MM.1S (cell line): ENCODE measurements at regions not wholly inside any gene's neighbourhood (a gene's known extent, or its start where the extent isn't known, plus 50 kb on each side); places are given as distances from the start of the nearest gene placed in this dataset.

Experiments used
- DNase-seq: peaks from one replicate; pipeline ENCODE4 v3.0.0-alpha.2; 2015
- H2AFZ ChIP-seq: fragments of 300-600 bp; sonication (generic); 2 replicates; pipeline ENCODE4 v1.6.0; 2016; ENCODE audit warnings: antibody characterized with exemption, low read length
- H3F3A ChIP-seq: fragments of 300-600 bp; sonication (generic); 2 replicates; pipeline ENCODE4 v1.6.1; 2016; ENCODE audit warnings: mild to moderate bottlenecking, antibody characterized with exemption, low read length, moderate library complexity, mixed read lengths; ENCODE audit not compliant: insufficient read depth
- H3K27ac ChIP-seq: fragments of 300-600 bp; sonication (generic); 2 replicates; pipeline ENCODE4 v1.5.1; 2016; ENCODE audit warnings: mild to moderate bottlenecking, low read length
- H3K27me3 ChIP-seq: fragments of 300-600 bp; sonication (generic); replicated peaks from 2 replicates; pipeline ENCODE4 v1.6.0; 2016; ENCODE audit warnings: low read length; ENCODE audit not compliant: insufficient read depth
- H3K36me3 ChIP-seq: fragments of 300-600 bp; sonication (generic); replicated peaks from 2 replicates; pipeline ENCODE4 v1.6.1; 2016; ENCODE audit warnings: mild to moderate bottlenecking, low read length, mixed read lengths; ENCODE audit not compliant: insufficient read depth
- H3K4me1 ChIP-seq: fragments of 300-600 bp; sonication (generic); 2 replicates; pipeline ENCODE4 v1.6.1; 2016; ENCODE audit warnings: low read length, mixed read lengths
- H3K4me2 ChIP-seq: fragments of 300-600 bp; sonication (generic); 2 replicates; pipeline ENCODE4 v1.6.0; 2016; ENCODE audit warnings: low read depth, low read length
- H3K4me3 ChIP-seq: fragments of 300-600 bp; sonication (generic); 2 replicates; pipeline ENCODE4 v1.5.1; 2016; ENCODE audit warnings: low read length, mixed read lengths
- H3K79me2 ChIP-seq: fragments of 300-600 bp; sonication (generic); 2 replicates; pipeline ENCODE4 v1.6.1; 2016; ENCODE audit warnings: mixed run types, low read length, mixed read lengths
- H3K9ac ChIP-seq: fragments of 300-600 bp; sonication (generic); 2 replicates; pipeline ENCODE4 v1.6.1; 2016; ENCODE audit warnings: low read length, mixed read lengths
- H3K9me2 ChIP-seq: fragments of 300-600 bp; sonication (generic); replicated peaks from 2 replicates; pipeline ENCODE4 v1.6.1; 2016; ENCODE audit warnings: mild to moderate bottlenecking, low read length, mixed read lengths; ENCODE audit not compliant: insufficient read depth
- H3K9me3 ChIP-seq: fragments of 300-600 bp; sonication (generic); replicated peaks from 2 replicates; pipeline ENCODE4 v1.6.1; 2016; ENCODE audit warnings: mild to moderate bottlenecking, low read length, mixed read lengths; ENCODE audit not compliant: insufficient read depth
- H4K20me1 ChIP-seq: fragments of 300-600 bp; sonication (generic); 2 replicates; pipeline ENCODE4 v1.6.1; 2016; ENCODE audit warnings: mild to moderate bottlenecking, low read length, moderate library complexity, mixed read lengths; ENCODE audit not compliant: insufficient read depth
- EZH2 ChIP-seq: fragments of 300-600 bp; sonication (generic); optimal IDR thresholded peaks from 2 replicates; pipeline ENCODE3; 2017; ENCODE audit warnings: low read depth, mild to moderate bottlenecking, antibody characterized with exemption, low read length, mixed read lengths
- EZH2phosphoT487 ChIP-seq: fragments of 300-600 bp; sonication (generic); IDR thresholded peaks from 2 replicates; pipeline ENCODE4 v1.6.1; 2018; ENCODE audit warnings: antibody characterized with exemption, low read length
- TF ChIP-seq, protein P1 (sequence below): fragments of 300-600 bp; sonication (generic); IDR thresholded peaks from 2 replicates; pipeline ENCODE4 v1.5.1; 2016; ENCODE audit warnings: antibody characterized with exemption, low read length, mixed read lengths

DNA sequence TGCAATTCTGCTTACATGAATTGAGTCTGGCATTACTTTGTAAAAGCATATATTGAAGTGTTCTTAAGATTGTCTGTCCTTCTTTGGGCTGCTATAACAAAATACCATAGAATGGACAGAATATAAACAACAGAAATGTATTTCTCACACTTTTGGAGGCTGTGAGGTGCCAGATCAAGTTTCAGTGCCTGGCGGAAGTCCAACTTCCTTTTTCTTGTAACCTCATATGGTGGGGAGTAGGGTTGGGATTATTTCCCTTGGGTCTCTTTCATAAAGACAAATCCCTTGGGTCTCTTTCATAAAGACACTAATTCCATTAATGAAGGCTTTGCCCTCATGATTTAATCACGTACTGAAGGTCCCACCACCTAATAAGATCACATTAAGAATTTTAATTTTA lies 199.3 kb upstream of the GRID2 start:
- Histone ChIP-seq H3K27me3 (no peaks in the 10 kb centered on the region), H3K4me1 (no peaks in the 10 kb centered on the region), H3K36me3 (no peaks in the 10 kb centered on the region), H3K27ac (no peak overlapping the region), H4K20me1 (no peaks in the 10 kb centered on the region), H3K9ac (no peak overlapping the region), H3K4me2 (no peak overlapping the region), H3K9me2 (no peaks in the 10 kb centered on the region), H2AFZ (no peak overlapping the region), H3K79me2 (no peaks in the 10 kb centered on the region), H3K9me3 (no peaks in the 10 kb centered on the region), H3K4me3 (no peak overlapping the region), H3F3A (no peaks in the 10 kb centered on the region)
- DNase-seq = no peak
- TF ChIP-seq, protein P1, sequence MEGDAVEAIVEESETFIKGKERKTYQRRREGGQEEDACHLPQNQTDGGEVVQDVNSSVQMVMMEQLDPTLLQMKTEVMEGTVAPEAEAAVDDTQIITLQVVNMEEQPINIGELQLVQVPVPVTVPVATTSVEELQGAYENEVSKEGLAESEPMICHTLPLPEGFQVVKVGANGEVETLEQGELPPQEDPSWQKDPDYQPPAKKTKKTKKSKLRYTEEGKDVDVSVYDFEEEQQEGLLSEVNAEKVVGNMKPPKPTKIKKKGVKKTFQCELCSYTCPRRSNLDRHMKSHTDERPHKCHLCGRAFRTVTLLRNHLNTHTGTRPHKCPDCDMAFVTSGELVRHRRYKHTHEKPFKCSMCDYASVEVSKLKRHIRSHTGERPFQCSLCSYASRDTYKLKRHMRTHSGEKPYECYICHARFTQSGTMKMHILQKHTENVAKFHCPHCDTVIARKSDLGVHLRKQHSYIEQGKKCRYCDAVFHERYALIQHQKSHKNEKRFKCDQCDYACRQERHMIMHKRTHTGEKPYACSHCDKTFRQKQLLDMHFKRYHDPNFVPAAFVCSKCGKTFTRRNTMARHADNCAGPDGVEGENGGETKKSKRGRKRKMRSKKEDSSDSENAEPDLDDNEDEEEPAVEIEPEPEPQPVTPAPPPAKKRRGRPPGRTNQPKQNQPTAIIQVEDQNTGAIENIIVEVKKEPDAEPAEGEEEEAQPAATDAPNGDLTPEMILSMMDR = no peak
- TF ChIP-seq EZH2 = no peak
- TF ChIP-seq EZH2phosphoT487 = no peak

DNA sequence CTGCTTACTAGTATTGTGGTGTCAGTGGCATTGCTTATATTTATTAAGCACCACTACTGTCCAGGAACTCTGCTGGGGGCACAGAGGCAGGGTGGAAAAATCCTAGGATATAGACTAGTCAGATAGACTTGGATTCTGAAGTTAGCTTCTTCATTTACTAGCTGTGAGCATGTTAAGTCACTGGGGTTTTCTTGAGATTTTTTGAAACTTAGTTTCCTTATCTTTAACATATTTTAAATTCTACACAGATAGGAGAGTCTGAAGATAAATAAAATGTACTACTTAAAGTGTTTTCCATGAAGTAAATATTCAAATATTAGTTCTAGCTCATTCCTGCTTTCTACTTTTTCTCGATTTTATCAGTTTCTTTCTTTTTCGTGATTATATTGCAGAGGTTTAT lies 196.9 kb upstream of the GRID2 start:
- no peaks in the 10 kb centered on the region for H3K79me2 ChIP-seq
- H4K20me1 ChIP-seq = no peaks in the 10 kb centered on the region
- H3F3A ChIP-seq = no peaks in the 10 kb centered on the region
- no peak overlapping the region for H3K4me2 ChIP-seq
- TF ChIP-seq, protein P1 = no peak
- TF ChIP-seq EZH2phosphoT487 (no peak), EZH2 (no peak)
- no peaks in the 10 kb centered on the region for H3K9me3 ChIP-seq
- H3K4me3 ChIP-seq = no peak overlapping the region
- no peaks in the 10 kb centered on the region for H3K36me3 ChIP-seq
- H2AFZ ChIP-seq = no peak overlapping the region
- H3K9ac ChIP-seq = no peak overlapping the region
- DNase-seq = no peak
- H3K27ac ChIP-seq = no peak overlapping the region
- H3K4me1 ChIP-seq = no peaks in the 10 kb centered on the region
- H3K9me2 ChIP-seq = no peaks in the 10 kb centered on the region
- no peaks in the 10 kb centered on the region for H3K27me3 ChIP-seq

DNA sequence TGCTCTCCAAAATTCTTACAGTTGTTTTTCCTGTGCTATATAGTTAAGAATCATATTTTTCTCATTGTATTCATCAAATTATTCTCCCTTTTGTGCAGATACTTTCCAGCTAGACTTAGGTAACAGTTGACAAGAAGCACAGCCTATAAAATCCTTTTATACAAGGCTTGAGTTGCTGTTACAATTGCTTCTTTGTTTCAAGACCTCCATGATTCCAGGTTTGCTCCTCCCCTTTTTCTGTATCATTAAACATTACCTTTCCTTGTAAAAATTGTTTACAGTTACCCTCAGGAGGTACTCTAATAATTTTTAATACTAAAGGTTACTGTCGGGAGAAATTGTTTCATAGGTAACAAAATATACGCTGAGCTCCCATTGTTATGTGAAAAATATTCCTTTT lies 192.3 kb upstream of the GRID2 start:
- no peak overlapping the region for H3K4me2 ChIP-seq
- no peak overlapping the region for H2AFZ ChIP-seq
- no peak overlapping the region for H3K4me3 ChIP-seq
- no peaks in the 10 kb centered on the region for H3F3A ChIP-seq
- TF ChIP-seq, protein P1 = no peak
- TF ChIP-seq EZH2 (no peak), EZH2phosphoT487 (no peak)
- H4K20me1 ChIP-seq = no peaks in the 10 kb centered on the region
- H3K27me3 ChIP-seq = no peaks in the 10 kb centered on the region
- no peak overlapping the region for H3K9ac ChIP-seq
- DNase-seq = no peak
- H3K9me3 ChIP-seq = no peaks in the 10 kb centered on the region
- H3K9me2 ChIP-seq = no peaks in the 10 kb centered on the region
- no peaks in the 10 kb centered on the region for H3K79me2 ChIP-seq
- no peak overlapping the region for H3K27ac ChIP-seq
- H3K4me1 ChIP-seq = no peaks in the 10 kb centered on the region
- no peaks in the 10 kb centered on the region for H3K36me3 ChIP-seq
